ENCODE measurements at regions not wholly inside any gene's neighbourhood (a gene's known extent, or its start where the extent isn't known, plus 50 kb on each side); places are given as distances from the start of the nearest gene placed in this dataset.

- TF ChIP-seq CTCF (IDR thresholded peaks at IDR 0.05; ENCODE audit: insufficient read depth, low read length) (no peak), SPI1 (IDR thresholded peaks at IDR 0.05; ENCODE audit: borderline replicate concordance, low read depth) (no peak), REST (IDR thresholded peaks at IDR 0.05; ENCODE audit: insufficient replicate concordance, low read depth) (no peak), POLR2AphosphoS5 (IDR thresholded peaks at IDR 0.05; ENCODE audit: low read depth) (no peak)
These were observed 343.4 kb downstream of the BCAT1 start for GRCh38 chr12:24605466-24605865.
